WTC11 (cell line): ENCODE measurements at regions not wholly inside any gene's neighbourhood (a gene's known extent, or its start where the extent isn't known, plus 50 kb on each side); places are given as distances from the start of the nearest gene placed in this dataset.

Experiments used
- CREM ChIP-seq: sonication (generic); formaldehyde crosslinking; IDR thresholded peaks from 2 replicates; pipeline ENCODE4 v1.8.1; 2022; ENCODE audit warnings: mild to moderate bottlenecking, missing genetic modification reagents, moderate library complexity
- CTCF ChIP-seq: fragments of 200-600 bp; IDR thresholded peaks from 2 replicates; pipeline ENCODE4 v1.8.0; 2022; ENCODE audit warnings: antibody characterized with exemption
- ELF4 ChIP-seq: sonication (generic); formaldehyde crosslinking; IDR thresholded peaks from 2 replicates; pipeline ENCODE4 v1.8.1; 2022; ENCODE audit warnings: low read depth, mild to moderate bottlenecking, moderate library complexity, missing genetic modification reagents
- FOXP4 ChIP-seq: sonication (generic); formaldehyde crosslinking; IDR thresholded peaks from 2 replicates; pipeline ENCODE4 v1.8.0; 2022; ENCODE audit warnings: mild to moderate bottlenecking, missing genetic modification reagents
- SP1 ChIP-seq: sonication (generic); formaldehyde crosslinking; conservative IDR thresholded peaks from 2 replicates; pipeline ENCODE4 v1.8.1; 2022; ENCODE audit warnings: missing genetic modification reagents
- TEAD1 ChIP-seq: sonication (generic); formaldehyde crosslinking; IDR thresholded peaks from 2 replicates; pipeline ENCODE4 v1.8.0; 2022; ENCODE audit warnings: mild to moderate bottlenecking, missing genetic modification reagents
- TF ChIP-seq, protein P1 (sequence below): sonication (generic); formaldehyde crosslinking; IDR thresholded peaks from 2 replicates; pipeline ENCODE4 v1.8.1; 2023; ENCODE audit warnings: mild to moderate bottlenecking, missing genetic modification reagents, moderate library complexity
- TF ChIP-seq, protein P2 (sequence below): sonication (generic); formaldehyde crosslinking; IDR thresholded peaks from 2 replicates; pipeline ENCODE4 v1.8.1; 2022; ENCODE audit warnings: low read depth, mild to moderate bottlenecking, moderate library complexity, missing genetic modification reagents, borderline replicate concordance

DNA sequence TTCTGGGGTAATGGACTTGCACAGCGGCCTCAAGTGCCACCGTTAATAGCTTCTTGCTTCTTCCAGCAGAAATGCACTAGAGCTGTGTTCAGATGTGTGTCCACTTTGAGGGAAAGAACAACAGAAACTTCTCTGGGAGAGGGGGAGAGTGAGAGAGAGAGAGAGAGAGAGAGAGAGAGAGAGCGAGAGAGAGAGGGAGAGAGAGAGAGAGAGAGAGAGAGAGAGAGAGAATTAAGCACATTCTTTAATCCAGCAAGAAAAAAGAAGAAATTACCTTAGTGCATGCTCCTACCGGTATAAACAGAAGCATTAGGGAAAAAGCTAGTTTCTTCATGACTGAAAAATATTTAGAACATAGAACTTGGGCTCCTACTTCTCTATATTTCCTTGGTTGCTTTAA is 418.8 kb downstream of the MAN2A1 start:
- TF ChIP-seq FOXP4 (CRISPR knock-in tag) = no peak
- no peak for TF ChIP-seq CTCF
- TF ChIP-seq ELF4 (CRISPR knock-in tag) = no peak
- no peak for TF ChIP-seq TEAD1
- TF ChIP-seq, protein P1, sequence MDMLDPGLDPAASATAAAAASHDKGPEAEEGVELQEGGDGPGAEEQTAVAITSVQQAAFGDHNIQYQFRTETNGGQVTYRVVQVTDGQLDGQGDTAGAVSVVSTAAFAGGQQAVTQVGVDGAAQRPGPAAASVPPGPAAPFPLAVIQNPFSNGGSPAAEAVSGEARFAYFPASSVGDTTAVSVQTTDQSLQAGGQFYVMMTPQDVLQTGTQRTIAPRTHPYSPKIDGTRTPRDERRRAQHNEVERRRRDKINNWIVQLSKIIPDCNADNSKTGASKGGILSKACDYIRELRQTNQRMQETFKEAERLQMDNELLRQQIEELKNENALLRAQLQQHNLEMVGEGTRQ (CRISPR knock-in tag) = no peak
- TF ChIP-seq, protein P2, sequence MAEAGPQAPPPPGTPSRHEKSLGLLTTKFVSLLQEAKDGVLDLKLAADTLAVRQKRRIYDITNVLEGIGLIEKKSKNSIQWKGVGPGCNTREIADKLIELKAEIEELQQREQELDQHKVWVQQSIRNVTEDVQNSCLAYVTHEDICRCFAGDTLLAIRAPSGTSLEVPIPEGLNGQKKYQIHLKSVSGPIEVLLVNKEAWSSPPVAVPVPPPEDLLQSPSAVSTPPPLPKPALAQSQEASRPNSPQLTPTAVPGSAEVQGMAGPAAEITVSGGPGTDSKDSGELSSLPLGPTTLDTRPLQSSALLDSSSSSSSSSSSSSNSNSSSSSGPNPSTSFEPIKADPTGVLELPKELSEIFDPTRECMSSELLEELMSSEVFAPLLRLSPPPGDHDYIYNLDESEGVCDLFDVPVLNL (CRISPR knock-in tag) = no peak
- TF ChIP-seq CREM (CRISPR knock-in tag) = no peak
- no peak for TF ChIP-seq SP1 (CRISPR knock-in tag)
